ENCODE measurements at regions not wholly inside any gene's neighbourhood (a gene's known extent, or its start where the extent isn't known, plus 50 kb on each side); places are given as distances from the start of the nearest gene placed in this dataset.

DNA sequence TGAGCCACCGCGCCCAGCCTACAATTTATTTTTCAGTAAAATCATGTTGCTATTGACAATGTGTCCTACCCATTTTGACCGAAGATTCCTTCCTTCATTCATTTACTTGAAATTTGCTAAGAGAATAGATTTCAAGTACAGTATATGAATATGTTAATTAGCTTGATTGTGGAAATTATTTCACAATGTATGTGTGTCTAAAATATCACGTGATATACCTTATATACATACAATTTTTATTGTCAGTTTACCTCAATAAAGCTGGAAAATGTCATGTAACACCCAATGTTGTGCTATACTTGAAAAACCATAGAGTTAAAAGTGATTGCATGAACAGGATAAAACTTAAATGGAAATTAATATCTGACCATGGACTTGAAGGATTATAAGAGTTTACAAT is 521.7 kb upstream of the ANKRD30A start:
- TF ChIP-seq POLR2A (IDR thresholded peaks at IDR 0.05; ENCODE audit: low read depth, low read length) = no peak
- no peak for TF ChIP-seq POLR2AphosphoS5 (IDR thresholded peaks at IDR 0.05; ENCODE audit: low read depth, low read length)
- no peak for TF ChIP-seq POU2F2 (IDR thresholded peaks at IDR 0.05; ENCODE audit: low read depth, low read length)
- no peak for TF ChIP-seq TAF1 (IDR thresholded peaks at IDR 0.05; ENCODE audit: low read depth, low read length)
- no peak for TF ChIP-seq SPI1 (IDR thresholded peaks at IDR 0.05; ENCODE audit: low read depth, low read length)
- no peak for TF ChIP-seq PAX5 (IDR thresholded peaks at IDR 0.05; ENCODE audit: insufficient read depth, low read length, severe bottlenecking)
- DNase-seq (ENCODE audit: insufficient read length, low spot score) (no peak), FAIRE-seq (no peak)

DNA sequence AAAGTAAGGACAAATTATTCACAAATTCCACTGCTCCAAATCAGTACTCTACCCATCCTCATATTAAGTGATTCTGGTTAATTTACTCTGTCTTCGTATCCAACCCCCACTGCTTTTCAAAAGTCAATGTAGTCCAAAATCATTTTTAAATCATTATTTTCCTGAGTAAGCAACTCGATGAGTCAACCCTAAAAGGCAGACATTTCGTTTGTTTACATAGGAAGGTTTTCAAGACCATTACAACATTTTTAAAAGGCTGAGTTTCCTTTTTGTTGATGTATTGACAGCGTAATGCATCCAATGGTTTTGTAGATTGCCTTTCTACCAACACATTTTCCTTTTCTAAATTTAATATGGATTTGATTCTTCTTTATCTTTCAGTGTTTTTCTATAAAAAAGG is 523.0 kb upstream of the ANKRD30A start:
- no peak for FAIRE-seq
- no peak for DNase-seq (ENCODE audit: insufficient read length, low spot score)
- no peak for TF ChIP-seq POLR2A (IDR thresholded peaks at IDR 0.05; ENCODE audit: low read depth, low read length)
- no peak for TF ChIP-seq TAF1 (IDR thresholded peaks at IDR 0.05; ENCODE audit: low read depth, low read length)
- no peak for TF ChIP-seq PAX5 (IDR thresholded peaks at IDR 0.05; ENCODE audit: insufficient read depth, low read length, severe bottlenecking)

DNA sequence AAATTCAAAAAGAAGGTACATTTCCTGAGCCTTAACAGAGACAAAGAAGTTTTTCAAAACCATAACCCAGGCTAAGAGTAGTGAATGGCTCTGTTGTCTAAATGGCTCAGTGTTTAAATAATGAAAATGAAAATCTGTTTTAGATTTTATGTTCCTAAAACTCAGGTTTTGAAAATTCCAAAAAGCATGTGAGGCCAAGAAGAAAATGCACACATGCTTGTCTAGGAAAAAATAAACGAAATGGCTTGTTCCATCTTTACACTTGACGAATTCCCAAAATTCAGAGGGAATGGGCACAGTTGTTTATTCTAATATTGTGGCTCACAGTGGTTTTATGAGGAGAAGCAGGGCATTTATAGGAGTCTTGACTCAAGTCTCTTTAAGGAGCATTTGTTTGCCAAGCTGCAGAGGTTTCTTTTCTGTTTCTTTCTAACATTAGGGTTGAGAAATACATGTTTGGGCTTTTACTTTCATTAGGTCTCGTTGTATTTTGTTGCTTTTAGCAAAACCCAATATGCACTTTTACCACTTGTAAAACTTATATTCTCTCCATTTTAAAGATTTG is 527.6 kb upstream of the ANKRD30A start:
- FAIRE-seq (no peak), DNase-seq (ENCODE audit: insufficient read length, low spot score) (no peak)
- no peak for TF ChIP-seq PAX5 (IDR thresholded peaks at IDR 0.05; ENCODE audit: insufficient read depth, low read length, severe bottlenecking)
- TF ChIP-seq POU2F2 (IDR thresholded peaks at IDR 0.05; ENCODE audit: low read depth, low read length) = no peak
- TF ChIP-seq POLR2A (IDR thresholded peaks at IDR 0.05; ENCODE audit: low read depth, low read length) = no peak
- TF ChIP-seq POLR2AphosphoS5 (IDR thresholded peaks at IDR 0.05; ENCODE audit: low read depth, low read length) = no peak
- TF ChIP-seq TAF1 (IDR thresholded peaks at IDR 0.05; ENCODE audit: low read depth, low read length) = no peak
- TF ChIP-seq SPI1 (IDR thresholded peaks at IDR 0.05; ENCODE audit: low read depth, low read length) = no peak

DNA sequence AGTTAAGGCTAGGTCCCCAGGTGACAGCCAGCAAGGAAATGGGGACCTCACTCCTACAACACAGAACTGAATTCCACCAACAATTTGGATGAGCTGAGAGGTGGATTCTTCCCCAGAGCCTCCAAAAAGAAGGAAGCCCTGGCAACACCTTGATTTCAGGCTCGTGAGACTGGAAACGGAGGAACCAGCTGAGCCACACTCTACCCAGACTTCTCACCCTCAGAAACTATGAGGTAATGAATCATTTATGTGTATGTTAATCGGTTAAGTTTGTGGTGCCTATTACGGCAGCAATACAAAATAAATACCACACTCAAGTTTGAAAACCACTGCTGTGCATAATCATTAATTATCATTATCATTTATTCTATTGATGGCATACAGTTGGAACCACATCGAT is 532.4 kb upstream of the ANKRD30A start:
- TF ChIP-seq POU2F2 (IDR thresholded peaks at IDR 0.05; ENCODE audit: low read depth, low read length) (no peak), PAX5 (IDR thresholded peaks at IDR 0.05; ENCODE audit: insufficient read depth, low read length, severe bottlenecking) (no peak), SPI1 (IDR thresholded peaks at IDR 0.05; ENCODE audit: low read depth, low read length) (no peak), TAF1 (IDR thresholded peaks at IDR 0.05; ENCODE audit: low read depth, low read length) (no peak), POLR2A (IDR thresholded peaks at IDR 0.05; ENCODE audit: low read depth, low read length) (no peak), POLR2AphosphoS5 (IDR thresholded peaks at IDR 0.05; ENCODE audit: low read depth, low read length) (no peak)
- DNase-seq (ENCODE audit: insufficient read length, low spot score) = no peak
- no peak for FAIRE-seq

DNA sequence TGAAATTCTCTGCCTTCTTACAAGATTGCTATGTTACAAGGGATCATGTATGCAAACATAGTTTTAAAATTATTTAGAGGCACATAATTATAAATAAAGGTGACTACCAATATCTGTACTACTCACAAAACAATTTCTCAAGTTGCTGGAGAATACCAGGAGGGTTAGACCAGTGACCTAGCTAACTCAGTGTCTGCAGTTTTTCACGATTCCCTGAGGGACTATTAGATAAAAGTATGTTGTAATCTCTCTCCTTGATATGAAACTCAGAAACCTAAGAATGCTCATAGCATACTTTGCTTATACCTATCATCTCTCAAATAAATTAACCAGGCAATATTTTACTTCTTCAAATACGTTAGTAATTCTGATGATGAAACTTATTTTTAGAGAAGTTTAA is 534.0 kb upstream of the ANKRD30A start:
- FAIRE-seq (no peak), DNase-seq (ENCODE audit: insufficient read length, low spot score) (no peak)
- TF ChIP-seq SPI1 (IDR thresholded peaks at IDR 0.05; ENCODE audit: low read depth, low read length) (no peak), POLR2AphosphoS5 (IDR thresholded peaks at IDR 0.05; ENCODE audit: low read depth, low read length) (no peak), POLR2A (IDR thresholded peaks at IDR 0.05; ENCODE audit: low read depth, low read length) (no peak), POU2F2 (IDR thresholded peaks at IDR 0.05; ENCODE audit: low read depth, low read length) (no peak), PAX5 (IDR thresholded peaks at IDR 0.05; ENCODE audit: insufficient read depth, low read length, severe bottlenecking) (no peak), TAF1 (IDR thresholded peaks at IDR 0.05; ENCODE audit: low read depth, low read length) (no peak)

DNA sequence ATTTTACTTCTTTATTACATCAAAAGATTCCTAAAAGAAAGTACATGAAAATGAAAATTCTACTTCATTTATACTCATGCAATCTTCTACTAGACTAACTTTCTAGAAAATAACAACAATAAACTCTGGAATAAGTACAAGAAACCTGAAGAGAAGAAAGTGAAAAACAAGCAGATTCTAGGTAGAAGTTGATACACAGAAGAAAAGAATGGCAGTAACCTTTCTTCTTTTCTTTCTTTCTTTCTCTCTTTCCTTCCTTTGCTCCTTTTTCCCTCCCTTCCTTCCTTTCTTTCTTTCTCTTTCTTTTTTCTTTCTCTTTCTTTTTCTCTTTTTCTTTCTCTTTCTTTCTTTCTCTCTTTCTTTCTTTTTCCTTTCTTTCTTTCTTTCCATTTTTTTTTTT is 541.7 kb upstream of the ANKRD30A start:
- DNase-seq (ENCODE audit: insufficient read length, low spot score) = no peak
- no peak for TF ChIP-seq POLR2A (IDR thresholded peaks at IDR 0.05; ENCODE audit: low read depth, low read length)
- no peak for FAIRE-seq

DNA sequence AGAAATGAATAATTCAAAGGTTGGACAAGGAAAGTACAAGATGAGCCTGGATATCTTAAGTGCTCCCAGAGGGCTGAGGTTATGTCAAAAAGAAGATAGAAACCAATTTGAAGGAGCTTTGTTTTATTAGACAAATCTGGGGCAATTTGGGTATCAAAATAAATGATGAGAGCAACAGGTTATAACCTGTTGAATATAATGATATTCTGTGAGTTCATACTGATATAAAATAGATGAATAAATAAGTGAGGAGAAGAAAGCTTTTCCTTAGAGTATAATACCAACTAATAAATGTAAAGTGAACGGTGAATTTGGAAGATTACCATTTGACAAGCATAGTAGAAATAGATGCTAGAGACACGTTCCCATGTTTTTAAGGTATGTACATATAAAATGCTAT is 544.2 kb upstream of the ANKRD30A start:
- TF ChIP-seq POU2F2 (IDR thresholded peaks at IDR 0.05; ENCODE audit: low read depth, low read length) (no peak), TAF1 (IDR thresholded peaks at IDR 0.05; ENCODE audit: low read depth, low read length) (no peak)
- DNase-seq (ENCODE audit: insufficient read length, low spot score) (no peak), FAIRE-seq (no peak)

DNA sequence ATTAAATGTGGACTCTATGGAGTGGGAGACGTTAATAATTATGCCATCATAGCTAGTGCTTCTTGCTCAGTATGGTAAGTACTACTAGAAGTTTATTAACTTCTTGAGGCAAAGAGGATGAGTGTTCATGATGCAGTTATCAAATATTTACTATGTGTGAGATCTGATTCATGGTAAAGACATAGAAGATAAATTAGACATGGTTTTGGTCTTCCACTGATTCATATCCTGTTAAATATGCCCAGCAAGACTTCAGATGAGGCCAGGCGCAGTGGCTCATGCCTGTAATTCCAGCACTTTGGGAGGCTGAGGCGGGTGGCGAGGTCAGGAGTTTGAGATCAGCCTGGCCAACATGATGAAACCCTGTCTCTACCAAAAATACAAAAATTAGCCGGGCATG is 547.1 kb upstream of the ANKRD30A start:
- no peak for DNase-seq (ENCODE audit: insufficient read length, low spot score)
- no peak for TF ChIP-seq POLR2A (IDR thresholded peaks at IDR 0.05; ENCODE audit: low read depth, low read length)
- no peak for FAIRE-seq

DNA sequence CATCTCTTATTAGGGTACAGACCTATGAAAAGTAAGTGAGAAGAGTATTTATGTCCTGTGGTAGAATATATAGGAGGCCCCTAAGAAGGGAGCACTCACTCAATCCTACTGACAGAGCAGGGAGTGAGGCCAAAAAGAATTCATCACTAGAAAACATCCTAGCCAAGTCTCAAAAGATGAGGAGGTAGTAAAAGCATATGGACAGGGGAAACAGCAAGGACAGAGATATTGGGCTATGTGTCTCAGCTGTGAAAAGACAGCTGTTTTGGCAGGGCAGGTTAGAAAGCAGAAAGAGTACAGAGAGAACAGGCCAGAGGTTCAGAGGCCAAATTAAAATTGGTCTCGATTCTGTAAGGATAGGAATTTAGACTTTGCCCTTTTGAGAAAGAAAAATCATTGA is 548.3 kb upstream of the ANKRD30A start:
- DNase-seq (ENCODE audit: insufficient read length, low spot score) = no peak
- no peak for FAIRE-seq

DNA sequence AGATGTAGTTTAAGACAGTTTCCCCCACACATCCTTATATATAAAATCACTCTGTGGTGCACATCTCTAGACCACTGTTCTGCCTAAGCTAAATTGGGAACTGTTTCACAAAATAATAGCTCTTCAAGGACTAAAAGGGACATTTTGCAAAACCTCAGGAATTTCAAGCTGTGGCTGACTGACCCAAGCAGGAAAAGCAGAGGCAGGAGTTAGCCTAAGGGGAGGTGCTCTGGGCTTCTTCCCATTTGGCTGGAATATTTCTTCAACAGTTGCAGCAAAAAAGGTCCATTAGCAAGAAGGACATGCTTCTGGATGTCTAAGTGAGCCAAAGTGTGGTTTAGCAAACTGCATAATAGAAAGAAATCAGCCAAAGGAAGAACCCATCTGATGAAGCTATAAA is 551.2 kb upstream of the ANKRD30A start:
- DNase-seq (ENCODE audit: insufficient read length, low spot score) (no peak), FAIRE-seq (no peak)
- no peak for TF ChIP-seq POLR2AphosphoS5 (IDR thresholded peaks at IDR 0.05; ENCODE audit: low read depth, low read length)
- no peak for TF ChIP-seq PAX5 (IDR thresholded peaks at IDR 0.05; ENCODE audit: insufficient read depth, low read length, severe bottlenecking)

More for the DNA sequence above, 548.3 kb upstream of the ANKRD30A start:
- TF ChIP-seq POU2F2 (IDR thresholded peaks at IDR 0.05; ENCODE audit: low read depth, low read length) (no peak), POLR2A (IDR thresholded peaks at IDR 0.05; ENCODE audit: low read depth, low read length) (no peak), POLR2AphosphoS5 (IDR thresholded peaks at IDR 0.05; ENCODE audit: low read depth, low read length) (no peak)

DNA sequence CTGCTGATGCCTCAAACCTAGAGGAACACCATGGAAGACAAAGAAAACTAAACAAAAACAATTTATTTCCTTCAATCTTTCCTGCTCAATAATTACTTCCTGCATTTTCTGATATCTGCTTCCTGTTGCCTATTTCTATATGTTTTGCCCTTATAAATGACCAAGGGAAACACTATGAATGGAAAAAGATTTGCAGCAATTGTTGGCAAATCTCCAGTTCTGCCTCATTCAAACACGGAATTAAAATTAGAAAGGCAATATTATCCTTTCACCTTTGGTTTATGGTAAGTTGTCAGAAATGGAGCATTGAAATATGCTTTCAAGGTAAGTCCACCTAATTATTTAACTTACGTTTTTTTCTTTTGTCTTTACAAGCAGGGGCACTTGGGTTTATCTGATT is 552.2 kb upstream of the ANKRD30A start:
- DNase-seq (ENCODE audit: insufficient read length, low spot score) = no peak
- TF ChIP-seq POLR2AphosphoS5 (IDR thresholded peaks at IDR 0.05; ENCODE audit: low read depth, low read length) = no peak
- no peak for TF ChIP-seq SPI1 (IDR thresholded peaks at IDR 0.05; ENCODE audit: low read depth, low read length)
- TF ChIP-seq POLR2A (IDR thresholded peaks at IDR 0.05; ENCODE audit: low read depth, low read length) = no peak
- TF ChIP-seq PAX5 (IDR thresholded peaks at IDR 0.05; ENCODE audit: insufficient read depth, low read length, severe bottlenecking) = no peak
- no peak for TF ChIP-seq TAF1 (IDR thresholded peaks at IDR 0.05; ENCODE audit: low read depth, low read length)
- TF ChIP-seq POU2F2 (IDR thresholded peaks at IDR 0.05; ENCODE audit: low read depth, low read length) = no peak
- FAIRE-seq = no peak

Measured in GM12891 (cell line).